K562 (cell line): ENCODE measurements at regions not wholly inside any gene's neighbourhood (a gene's known extent, or its start where the extent isn't known, plus 50 kb on each side); places are given as distances from the start of the nearest gene placed in this dataset.

Experiments
- ATAC-seq: fragments of 200-7000 bp; cut with Tn5 transposase; 3 replicates; pipeline ENCODE4 v1.9.1; 2020; ENCODE audit warnings: moderate library complexity
- BruUV-seq: library from RNA; stranded (reverse); fragments of 400-500 nt; replicated peaks from 2 replicates; lab custom pipeline; 2021; lab: Mats Ljungman, UMichigan
- CTCF ChIA-PET: fragments of 300-600 bp; formaldehyde crosslinking; extraction: SDS; loops from one replicate; lab custom pipeline; 2021; ENCODE audit warnings: low intra/inter-chr PET ratio; lab: Yijun Ruan, JAX
- POLR2A ChIA-PET: fragments of 300-600, 350-650 bp; sonication (Branson Sonifier 250); formaldehyde crosslinking; extraction: SDS; loops from one replicate; lab custom pipeline; 2021; ENCODE audit warnings: antibody characterized with exemption, inconsistent platforms; lab: Yijun Ruan, JAX
- DNase-seq, 4 experiments: peaks; one replicate each; pipeline versions ENCODE4 v3.0.0 to v3.0.0-alpha.2; 2011 to 2018; ENCODE audit warnings: low spot score in 3 of 4, mixed read lengths in 3 of 4; ENCODE audit errors: extremely low read depth in 1 of 4
- FAIRE-seq: peaks from 2 replicates; lab custom pipeline; 2011; peaks lifted over from hg19 to GRCh38; lab: Jason Lieb, UNC
- H2AFZ ChIP-seq: 2 replicates; pipeline ENCODE4 v1.6.0; 2011; ENCODE audit warnings: low read depth, low read length, control low read depth, inconsistent platforms
- H3K27ac ChIP-seq: fragments of 200-600 bp; 3 replicates; pipeline ENCODE4 v1.8.0; 2011; ENCODE audit warnings: low read depth, mild to moderate bottlenecking, control low read depth, inconsistent platforms, low read length, moderate library complexity, mixed read lengths; ENCODE audit errors: extremely low read depth
- H3K27me3 ChIP-seq, 2 experiments: fragments of 300-600 bp in 1 of 2; 2 replicates in 1 of 2; 3 replicates in 1 of 2; pipeline versions ENCODE4 v1.6.0 to v1.8.0; 2011; ENCODE audit warnings: inconsistent platforms in 2 of 2, low read length in 2 of 2, mild to moderate bottlenecking in 1 of 2, mixed read lengths in 1 of 2, moderate library complexity in 1 of 2; ENCODE audit not compliant: control insufficient read depth in 2 of 2, insufficient read depth in 2 of 2
- H3K36me3 ChIP-seq: fragments of 300-600 bp; 3 replicates; pipeline ENCODE4 v1.8.0; 2011; ENCODE audit warnings: mild to moderate bottlenecking, low read length, inconsistent platforms; ENCODE audit not compliant: control insufficient read depth, insufficient read depth
- H3K4me1 ChIP-seq, 2 experiments: fragments of 200-600 bp in 1 of 2; replicated peaks in 1 of 2; 2 replicates in 1 of 2; 3 replicates in 1 of 2; pipeline versions ENCODE4 v1.5.1 to v1.8.0; 2011; ENCODE audit warnings: inconsistent platforms in 2 of 2, low read length in 2 of 2, mild to moderate bottlenecking in 1 of 2, mixed read lengths in 1 of 2, moderate library complexity in 1 of 2; ENCODE audit not compliant: control insufficient read depth in 2 of 2, insufficient read depth in 2 of 2
- H3K4me2 ChIP-seq: 2 replicates; pipeline ENCODE4 v1.6.1; 2011; ENCODE audit warnings: low read length, control low read depth, inconsistent platforms, mixed read lengths; ENCODE audit not compliant: insufficient read depth
- H3K4me3 ChIP-seq: fragments of 200-600 bp; sonication (generic), shearing (Covaris generic); 2 replicates; pipeline ENCODE4 v1.5.1; 2016; ENCODE audit warnings: control low read depth, inconsistent platforms
- H3K79me2 ChIP-seq: fragments of 200-600 bp; 3 replicates; pipeline ENCODE4 v1.8.0; 2011; ENCODE audit warnings: low read length, inconsistent platforms; ENCODE audit not compliant: control insufficient read depth, insufficient read depth
- H3K9ac ChIP-seq, 2 experiments: 2 replicates each; pipeline versions ENCODE4 v1.6.0 to v1.6.1; 2011; ENCODE audit warnings: low read depth in 2 of 2, low read length in 2 of 2, control low read depth in 1 of 2, inconsistent platforms in 1 of 2, mild to moderate bottlenecking in 1 of 2, mixed read lengths in 1 of 2; ENCODE audit not compliant: insufficient read depth in 1 of 2
- H3K9me1 ChIP-seq: one replicate; pipeline ENCODE4 v1.6.0; 2011; ENCODE audit warnings: inconsistent platforms, mild to moderate bottlenecking, low read length, moderate library complexity; ENCODE audit not compliant: control insufficient read depth, insufficient read depth
- H3K9me3 ChIP-seq: replicated peaks from 2 replicates; pipeline ENCODE4 v1.5.1; 2011; ENCODE audit warnings: low read depth, low read length, inconsistent platforms; ENCODE audit not compliant: control insufficient read depth, insufficient read depth
- H4K20me1 ChIP-seq: replicated peaks from 2 replicates; pipeline ENCODE4 v1.6.1; 2011; ENCODE audit warnings: low read length, inconsistent platforms, mixed read lengths; ENCODE audit not compliant: control insufficient read depth, insufficient read depth
- CBX2 ChIP-seq: fragments of 200-600 bp; sonication (generic); IDR thresholded peaks from one replicate; pipeline ENCODE4 v1.6.1; 2012; ENCODE audit warnings: mild to moderate bottlenecking, low read length, inconsistent platforms; ENCODE audit not compliant: insufficient read depth, poor library complexity, severe bottlenecking
- CBX3 ChIP-seq, 2 experiments: IDR thresholded peaks; 1 replicate in 1 of 2; 2 replicates in 1 of 2; pipeline ENCODE4 v1.6.1; 2012; ENCODE audit warnings: inconsistent platforms in 2 of 2, low read length in 2 of 2, borderline replicate concordance in 1 of 2, control low read depth in 1 of 2
- CEBPB ChIP-seq: fragments of 450-650 bp; IDR thresholded peaks from 2 replicates; pipeline ENCODE4 v1.6.1; 2016; ENCODE audit warnings: missing genetic modification characterization, missing compliant biosample characterization
- DPF2 ChIP-seq: fragments of 450-650 bp; IDR thresholded peaks from 2 replicates; pipeline ENCODE4 v1.6.1; 2016
- ESRRA ChIP-seq: fragments of 450-650 bp; IDR thresholded peaks from 2 replicates; pipeline ENCODE4 v1.6.1; 2014; ENCODE audit warnings: low read depth, mild to moderate bottlenecking, moderate library complexity, borderline replicate concordance
- ESRRB ChIP-seq: fragments of 250-450 bp; sonication (Bioruptor Pico); IDR thresholded peaks from 2 replicates; pipeline ENCODE4 v1.5.0; 2020; ENCODE audit warnings: mild to moderate bottlenecking, moderate library complexity, borderline replicate concordance
- EWSR1 ChIP-seq: fragments of 450-650 bp; IDR thresholded peaks from 2 replicates; pipeline ENCODE4 v1.6.1; 2018; ENCODE audit warnings: borderline replicate concordance, mild to moderate bottlenecking, low read depth, moderate library complexity; ENCODE audit not compliant: partially characterized antibody
- HLTF ChIP-seq: fragments of 450-650 bp; IDR thresholded peaks from 2 replicates; pipeline ENCODE4 v1.6.1; 2016
- KAT2B ChIP-seq: IDR thresholded peaks from one replicate; pipeline ENCODE4 v1.6.1; 2012; ENCODE audit warnings: low read depth, mild to moderate bottlenecking, control low read depth, inconsistent platforms, low read length, moderate library complexity
- SRSF1 ChIP-seq: fragments of 200-400 bp; formaldehyde crosslinking; IDR thresholded peaks from 2 replicates; pipeline ENCODE4 v1.6.1; 2017; ENCODE audit warnings: mild to moderate bottlenecking, low read depth, low read length, moderate library complexity
- ZNF134 ChIP-seq: fragments of 250-450 bp; sonication (Bioruptor Pico); conservative IDR thresholded peaks from 2 replicates; pipeline ENCODE4 v1.4.0; 2020
- ZNF76 ChIP-seq: fragments of 250-450 bp; sonication (Bioruptor Pico); IDR thresholded peaks from 2 replicates; pipeline ENCODE4 v1.4.0; 2020; ENCODE audit warnings: mild to moderate bottlenecking, moderate library complexity, borderline replicate concordance
- WGBS: fragments of 100-300 bp; shearing (Covaris generic); methylation state at CpG from one replicate; pipeline ENCODE4 v1.1.6; 2016; ENCODE audit warnings: low coverage, mixed read lengths; ENCODE audit not compliant: insufficient coverage; ENCODE audit errors: missing lambda C conversion rate; 5-methylcytosine and 5-hydroxymethylcytosine counted together
- in situ Hi-C: fragments of 300-500 bp; cut with MboI; formaldehyde crosslinking; loops from 4 replicates; pipeline ENCODE4 v1.15.0; 2018; ENCODE audit warnings: inconsistent platforms, mixed read lengths
- intact Hi-C: fragments of 100-400 bp; cut with micrococcal nuclease; formaldehyde crosslinking; loops from 2 replicates; pipeline ENCODE4 v1.14.2; 2022
- TF ChIP-seq, protein P1 (sequence below): sonication (generic); formaldehyde crosslinking; IDR thresholded peaks from 2 replicates; pipeline ENCODE4 v1.8.0; 2022; ENCODE audit warnings: mild to moderate bottlenecking, missing genetic modification reagents

GRCh38 chr2:16296331-16297250 lies 356.2 kb downstream of the MYCN start:
- H3K9ac ChIP-seq = no peak overlapping the region
- H3K9me3 ChIP-seq = no peaks in the 10 kb centered on the region
- no peak overlapping the region for H3K4me3 ChIP-seq
- no TSS peak for BruUV-seq
- DNase-seq (no peak), ATAC-seq (no peak), FAIRE-seq (no peak)
- ChIA-PET POLR2A (no interaction called here), CTCF (no interaction called here)
- H3K9me1 ChIP-seq = no peaks in the 10 kb centered on the region
- H3K79me2 ChIP-seq = no peaks in the 10 kb centered on the region
- H3K27ac ChIP-seq = no peak overlapping the region
- 0% methylated on average over 8 of the region's 8 CpGs for WGBS
- H4K20me1 ChIP-seq = no peaks in the 10 kb centered on the region
- H3K27me3 ChIP-seq = peaks cover 0 to 9% of the 10 kb centered on the region in 2 experiments; a peak in 2 of 5 replicates
- H3K36me3 ChIP-seq = no peaks in the 10 kb centered on the region
- in situ Hi-C loops = no loop called here
- no peaks in the 10 kb centered on the region for H3K4me1 ChIP-seq
- TF ChIP-seq CBX3 (IDR thresholded peaks at IDR 0.05; ENCODE audit: borderline replicate concordance in 1 of 2, low read length in 2 of 2) = no peak
- TF ChIP-seq ZNF76 (CRISPR knock-in tag) = no peak
- TF ChIP-seq ESRRB = no peak
- no peak for TF ChIP-seq SRSF1
- TF ChIP-seq HLTF = no peak
- TF ChIP-seq CBX2 = no peak
- TF ChIP-seq, protein P1, sequence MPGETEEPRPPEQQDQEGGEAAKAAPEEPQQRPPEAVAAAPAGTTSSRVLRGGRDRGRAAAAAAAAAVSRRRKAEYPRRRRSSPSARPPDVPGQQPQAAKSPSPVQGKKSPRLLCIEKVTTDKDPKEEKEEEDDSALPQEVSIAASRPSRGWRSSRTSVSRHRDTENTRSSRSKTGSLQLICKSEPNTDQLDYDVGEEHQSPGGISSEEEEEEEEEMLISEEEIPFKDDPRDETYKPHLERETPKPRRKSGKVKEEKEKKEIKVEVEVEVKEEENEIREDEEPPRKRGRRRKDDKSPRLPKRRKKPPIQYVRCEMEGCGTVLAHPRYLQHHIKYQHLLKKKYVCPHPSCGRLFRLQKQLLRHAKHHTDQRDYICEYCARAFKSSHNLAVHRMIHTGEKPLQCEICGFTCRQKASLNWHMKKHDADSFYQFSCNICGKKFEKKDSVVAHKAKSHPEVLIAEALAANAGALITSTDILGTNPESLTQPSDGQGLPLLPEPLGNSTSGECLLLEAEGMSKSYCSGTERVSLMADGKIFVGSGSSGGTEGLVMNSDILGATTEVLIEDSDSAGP (CRISPR knock-in tag) = no peak
- no peak for TF ChIP-seq ESRRA
- TF ChIP-seq CEBPB (tag) = no peak
- TF ChIP-seq ZNF134 (CRISPR knock-in tag) = no peak
- no peak for TF ChIP-seq EWSR1
- no peak for TF ChIP-seq DPF2
- TF ChIP-seq KAT2B = no peak
- H3K4me2 ChIP-seq = no peak overlapping the region
- intact Hi-C loops = no loop called here
- H2AFZ ChIP-seq = no peak overlapping the region
